Stomach (tissue), 8 donors: ENCODE measurements at regions not wholly inside any gene's neighbourhood (a gene's known extent, or its start where the extent isn't known, plus 50 kb on each side); places are given as distances from the start of the nearest gene placed in this dataset.
"Not testable (repeated sequence)": the region's sequence is repeated elsewhere in the genome, so short reads cannot be mapped to it uniquely, and the experiment has no call there.

Experiments used
- DNase-seq, 2 donors: peaks; one replicate each; pipeline versions ENCODE4 v3.0.0 to v3.0.0-alpha.2; 2013 to 2019
- H3K27ac ChIP-seq, 5 donors: fragments of 200-600 bp in 4 of 5; sonication (generic) in 4 of 5; one replicate each; pipeline ENCODE4 v1.5.1; 2013 to 2019; ENCODE audit warnings: mild to moderate bottlenecking in 1 of 5, moderate library complexity in 1 of 5
- H3K27me3 ChIP-seq, 3 donors: fragments of 200-600 bp; sonication (generic); one replicate each; pipeline ENCODE4 v1.5.1; 2017 to 2019; ENCODE audit warnings: mixed run types in 1 of 3
- H3K36me3 ChIP-seq, 4 donors: fragments of 200-600 bp; sonication (generic); 1 replicate in 3 of 4; 2 replicates in 1 of 4; pipeline ENCODE4 v1.5.1; 2016 to 2019
- H3K4me1 ChIP-seq, 4 donors: fragments of 200-600 bp; sonication (generic); one replicate each; pipeline ENCODE4 v1.5.1; 2016 to 2019
- H3K4me3 ChIP-seq, 4 donors: fragments of 200-600 bp; sonication (generic) in 3 of 4; one replicate each; pipeline ENCODE4 v1.5.1; 2016 to 2019; ENCODE audit warnings: mild to moderate bottlenecking in 1 of 4
- H3K9me3 ChIP-seq, 4 donors: fragments of 200-600 bp; sonication (generic); one replicate each; pipeline ENCODE4 v1.5.1; 2016 to 2019
- CTCF ChIP-seq, 7 experiments: fragments of 450-650 bp in 4 of 7; fragments of 200-600 bp in 3 of 7; sonication (generic) in 3 of 7; IDR thresholded peaks; one replicate each; pipeline ENCODE4 v1.5.1; 2016 to 2019; ENCODE audit warnings: antibody characterized with exemption in 7 of 7, control low read depth in 2 of 7, mild to moderate bottlenecking in 1 of 7
- EP300 ChIP-seq: sonication (generic); formaldehyde crosslinking; IDR thresholded peaks from one replicate; pipeline ENCODE4 v1.6.1; 2017; ENCODE audit warnings: antibody characterized with exemption
- POLR2A ChIP-seq, 4 donors: fragments of 450-650 bp; IDR thresholded peaks; one replicate each; pipeline ENCODE4 v1.6.1; 2016; ENCODE audit warnings: antibody characterized with exemption in 4 of 4, control low read depth in 2 of 4, mild to moderate bottlenecking in 1 of 4, moderate library complexity in 1 of 4
- POLR2AphosphoS5 ChIP-seq, 3 donors: sonication (generic); formaldehyde crosslinking; IDR thresholded peaks; one replicate each; pipeline ENCODE4 v1.6.1; 2016; ENCODE audit warnings: antibody characterized with exemption in 3 of 3
- WGBS, 5 donors: extraction: QIAGEN DNeasy Blood & Tissue Kit in 3 of 5; methylation state at CpG; one replicate each; pipeline versions ENCODE4 v1.1.5 to v1.1.7; 2013 to 2018; 5-methylcytosine and 5-hydroxymethylcytosine counted together
- intact Hi-C: fragments of 100-400 bp; cut with DNase I; formaldehyde crosslinking; loops from one replicate; pipeline ENCODE4 v1.15.1; 2023; ENCODE audit warnings: low total_unique reads
- donor health status: healthy with polysubstance abuse.
- donor health status: Bipolar disorder and iron deficiency.
- donor health status: healthy.

GRCh38 chr1:193905288-193906085 is 719.1 kb upstream of the B3GALT2 start:
- intact Hi-C loops: no loop called here
- no peak overlapping the region for H3K4me3 ChIP-seq
- H3K36me3 ChIP-seq: no peaks in the 10 kb centered on the region
- H3K4me1 ChIP-seq: no peaks in the 10 kb centered on the region
- no peak overlapping the region for H3K27ac ChIP-seq
- no peak for DNase-seq
- WGBS, 5 donors: 79 to 84% (median 79%) methylated on average over 5 of the region's 5 CpGs
- H3K27me3 ChIP-seq: no peaks in the 10 kb centered on the region
- no peak for TF ChIP-seq CTCF (IDR thresholded peaks at IDR 0.05)
- TF ChIP-seq POLR2A (IDR thresholded peaks at IDR 0.05): no peak
- TF ChIP-seq POLR2AphosphoS5 (IDR thresholded peaks at IDR 0.05): no peak
- TF ChIP-seq EP300: no peak
- no peaks in the 10 kb centered on the region for H3K9me3 ChIP-seq

GRCh38 chr1:193891788-193892187 is 705.4 kb upstream of the B3GALT2 start:
- intact Hi-C loops: no loop called here
- no peak overlapping the region for H3K27ac ChIP-seq
- DNase-seq: no peak
- H3K36me3 ChIP-seq: no peaks in the 10 kb centered on the region
- TF ChIP-seq CTCF (IDR thresholded peaks at IDR 0.05): no peak
- TF ChIP-seq POLR2A (IDR thresholded peaks at IDR 0.05): no peak
- WGBS, 5 donors: 73 to 82% (median 76%) methylated on average over 2 of the region's 2 CpGs
- H3K4me3 ChIP-seq: no peak overlapping the region
- no peaks in the 10 kb centered on the region for H3K27me3 ChIP-seq
- no peaks in the 10 kb centered on the region for H3K9me3 ChIP-seq
- H3K4me1 ChIP-seq: no peaks in the 10 kb centered on the region

GRCh38 chr1:193890935-193891334 is 704.5 kb upstream of the B3GALT2 start:
- intact Hi-C loops: no loop called here
- 57 to 76% (median 68%) methylated on average over 1 of the region's 1 CpG for WGBS, 5 donors

GRCh38 chr1:193884848-193885558 is 698.6 kb upstream of the B3GALT2 start:
- Histone ChIP-seq H3K4me1 (no peaks in the 10 kb centered on the region), H3K4me3 (no peak overlapping the region), H3K27ac (no peak overlapping the region), H3K27me3 (no peaks in the 10 kb centered on the region), H3K9me3 (no peaks in the 10 kb centered on the region), H3K36me3 (no peaks in the 10 kb centered on the region)
- intact Hi-C loops: no loop called here
- no peak for TF ChIP-seq POLR2AphosphoS5 (IDR thresholded peaks at IDR 0.05)
- TF ChIP-seq CTCF (IDR thresholded peaks at IDR 0.05): no peak
- TF ChIP-seq EP300: no peak
- no peak for TF ChIP-seq POLR2A (IDR thresholded peaks at IDR 0.05)
- DNase-seq: no peak
- 88 to 96% (median 93%) methylated on average over 5 to 11 of the region's 11 CpGs for WGBS, 5 donors

More at GRCh38 chr1:193890935-193891334, 704.5 kb upstream of the B3GALT2 start:
- H3K4me1 ChIP-seq: no peaks in the 10 kb centered on the region
- H3K27me3 ChIP-seq: no peaks in the 10 kb centered on the region
- no peaks in the 10 kb centered on the region for H3K36me3 ChIP-seq
- no peak for DNase-seq
- H3K27ac ChIP-seq: no peak overlapping the region
- no peaks in the 10 kb centered on the region for H3K9me3 ChIP-seq
- no peak overlapping the region for H3K4me3 ChIP-seq
- no peak for TF ChIP-seq POLR2AphosphoS5 (IDR thresholded peaks at IDR 0.05)
- no peak for TF ChIP-seq EP300
- no peak for TF ChIP-seq POLR2A (IDR thresholded peaks at IDR 0.05)
- no peak for TF ChIP-seq CTCF (IDR thresholded peaks at IDR 0.05)

GRCh38 chr1:193877920-193878319 is 691.5 kb upstream of the B3GALT2 start:
- intact Hi-C loops, H3K4me1 ChIP-seq, DNase-seq, H3K4me3 ChIP-seq, H3K27ac ChIP-seq, H3K27me3 ChIP-seq, H3K36me3 ChIP-seq: not testable (repeated sequence)
- WGBS, 5 donors: 77 to 92% (median 85%) methylated on average over 1 of the region's 1 CpG
- H3K9me3 ChIP-seq: peaks cover 4 to 12% (median 9%) of the 10 kb centered on the region in 4 donors
